ENCODE measurements at regions not wholly inside any gene's neighbourhood (a gene's known extent, or its start where the extent isn't known, plus 50 kb on each side); places are given as distances from the start of the nearest gene placed in this dataset.

DNA sequence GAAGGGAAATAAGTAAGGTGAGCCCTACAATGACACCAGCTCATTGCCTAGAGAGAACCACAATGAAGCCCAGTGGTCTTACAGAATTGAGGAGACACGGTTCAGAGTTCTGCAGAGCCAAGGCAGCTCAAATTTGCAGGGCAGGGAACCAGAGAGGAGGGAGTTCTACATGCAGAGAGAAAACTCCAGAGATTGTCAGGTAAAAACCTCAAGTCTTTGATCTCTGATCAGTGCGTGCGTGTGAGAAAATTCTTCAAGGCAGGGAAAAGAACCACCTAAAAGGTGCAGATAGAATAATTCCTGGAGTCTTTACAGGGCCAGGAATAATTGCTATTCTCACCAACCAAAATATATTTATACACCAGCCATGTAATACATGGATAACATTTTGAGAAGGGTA is 88.0 kb upstream of the SNRK start:
- Histone ChIP-seq H3K4me2 (no peak overlapping the region), H3K9me2 (no peaks in the 10 kb centered on the region), H2AFZ (ENCODE audit: low read depth) (no peak overlapping the region), H4K20me1 (ENCODE audit: insufficient read depth) (no peaks in the 10 kb centered on the region), H3K4me1 (ENCODE audit: control insufficient read depth in 1 of 2, insufficient read depth in 2 of 2, low read depth in 1 of 2, low read length in 1 of 2) (peaks cover 0 to 16% of the 10 kb centered on the region in 2 experiments; a peak in 1 of 4 replicates), H3F3A (replicated peaks; ENCODE audit: insufficient read depth) (no peaks in the 10 kb centered on the region), H3K36me3 (replicated peaks in 1 of 2; ENCODE audit: control insufficient read depth in 1 of 2, insufficient read depth in 2 of 2, low read length in 1 of 2) (no peaks in the 10 kb centered on the region), H3K79me2 (ENCODE audit: insufficient read depth) (no peaks in the 10 kb centered on the region), H3K9me3 (no peaks in the 10 kb centered on the region), H3K27me3 (ENCODE audit: insufficient read depth) (no peaks in the 10 kb centered on the region), H3K27ac (ENCODE audit: low read depth in 2 of 2, low read length in 1 of 2) (no peak overlapping the region), H3K4me3 (ENCODE audit: low read depth in 2 of 2, low read length in 1 of 2) (no peak overlapping the region), H3K9ac (no peak overlapping the region)
- ChIA-PET CTCF (no interaction called here), POLR2A (no interaction called here)
- DNase-seq = no peak
- TF ChIP-seq GABPA (IDR thresholded peaks at IDR 0.05; ENCODE audit: low read depth) (no peak), TCF12 (IDR thresholded peaks at IDR 0.05) (no peak), RCOR1 (IDR thresholded peaks at IDR 0.05; ENCODE audit: low read length) (no peak), RXRA (IDR thresholded peaks at IDR 0.05; ENCODE audit: borderline replicate concordance, low read depth) (no peak), SMC3 (IDR thresholded peaks at IDR 0.05; ENCODE audit: low read depth, low read length) (no peak), EP300 (IDR thresholded peaks at IDR 0.05; ENCODE audit: borderline replicate concordance in 1 of 2, low read depth in 1 of 2, low read length in 1 of 2) (no peak)
- TF ChIP-seq, protein P1, sequence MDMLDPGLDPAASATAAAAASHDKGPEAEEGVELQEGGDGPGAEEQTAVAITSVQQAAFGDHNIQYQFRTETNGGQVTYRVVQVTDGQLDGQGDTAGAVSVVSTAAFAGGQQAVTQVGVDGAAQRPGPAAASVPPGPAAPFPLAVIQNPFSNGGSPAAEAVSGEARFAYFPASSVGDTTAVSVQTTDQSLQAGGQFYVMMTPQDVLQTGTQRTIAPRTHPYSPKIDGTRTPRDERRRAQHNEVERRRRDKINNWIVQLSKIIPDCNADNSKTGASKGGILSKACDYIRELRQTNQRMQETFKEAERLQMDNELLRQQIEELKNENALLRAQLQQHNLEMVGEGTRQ (IDR thresholded peaks at IDR 0.05; ENCODE audit: borderline replicate concordance, low read depth, low read length) = no peak
- TF ChIP-seq, protein P2, sequence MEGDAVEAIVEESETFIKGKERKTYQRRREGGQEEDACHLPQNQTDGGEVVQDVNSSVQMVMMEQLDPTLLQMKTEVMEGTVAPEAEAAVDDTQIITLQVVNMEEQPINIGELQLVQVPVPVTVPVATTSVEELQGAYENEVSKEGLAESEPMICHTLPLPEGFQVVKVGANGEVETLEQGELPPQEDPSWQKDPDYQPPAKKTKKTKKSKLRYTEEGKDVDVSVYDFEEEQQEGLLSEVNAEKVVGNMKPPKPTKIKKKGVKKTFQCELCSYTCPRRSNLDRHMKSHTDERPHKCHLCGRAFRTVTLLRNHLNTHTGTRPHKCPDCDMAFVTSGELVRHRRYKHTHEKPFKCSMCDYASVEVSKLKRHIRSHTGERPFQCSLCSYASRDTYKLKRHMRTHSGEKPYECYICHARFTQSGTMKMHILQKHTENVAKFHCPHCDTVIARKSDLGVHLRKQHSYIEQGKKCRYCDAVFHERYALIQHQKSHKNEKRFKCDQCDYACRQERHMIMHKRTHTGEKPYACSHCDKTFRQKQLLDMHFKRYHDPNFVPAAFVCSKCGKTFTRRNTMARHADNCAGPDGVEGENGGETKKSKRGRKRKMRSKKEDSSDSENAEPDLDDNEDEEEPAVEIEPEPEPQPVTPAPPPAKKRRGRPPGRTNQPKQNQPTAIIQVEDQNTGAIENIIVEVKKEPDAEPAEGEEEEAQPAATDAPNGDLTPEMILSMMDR (IDR thresholded peaks at IDR 0.05) = no peak
- TF ChIP-seq, protein P3, sequence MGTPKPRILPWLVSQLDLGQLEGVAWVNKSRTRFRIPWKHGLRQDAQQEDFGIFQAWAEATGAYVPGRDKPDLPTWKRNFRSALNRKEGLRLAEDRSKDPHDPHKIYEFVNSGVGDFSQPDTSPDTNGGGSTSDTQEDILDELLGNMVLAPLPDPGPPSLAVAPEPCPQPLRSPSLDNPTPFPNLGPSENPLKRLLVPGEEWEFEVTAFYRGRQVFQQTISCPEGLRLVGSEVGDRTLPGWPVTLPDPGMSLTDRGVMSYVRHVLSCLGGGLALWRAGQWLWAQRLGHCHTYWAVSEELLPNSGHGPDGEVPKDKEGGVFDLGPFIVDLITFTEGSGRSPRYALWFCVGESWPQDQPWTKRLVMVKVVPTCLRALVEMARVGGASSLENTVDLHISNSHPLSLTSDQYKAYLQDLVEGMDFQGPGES (IDR thresholded peaks at IDR 0.05; ENCODE audit: low read depth, low read length) = no peak
- TF ChIP-seq, protein P4, sequence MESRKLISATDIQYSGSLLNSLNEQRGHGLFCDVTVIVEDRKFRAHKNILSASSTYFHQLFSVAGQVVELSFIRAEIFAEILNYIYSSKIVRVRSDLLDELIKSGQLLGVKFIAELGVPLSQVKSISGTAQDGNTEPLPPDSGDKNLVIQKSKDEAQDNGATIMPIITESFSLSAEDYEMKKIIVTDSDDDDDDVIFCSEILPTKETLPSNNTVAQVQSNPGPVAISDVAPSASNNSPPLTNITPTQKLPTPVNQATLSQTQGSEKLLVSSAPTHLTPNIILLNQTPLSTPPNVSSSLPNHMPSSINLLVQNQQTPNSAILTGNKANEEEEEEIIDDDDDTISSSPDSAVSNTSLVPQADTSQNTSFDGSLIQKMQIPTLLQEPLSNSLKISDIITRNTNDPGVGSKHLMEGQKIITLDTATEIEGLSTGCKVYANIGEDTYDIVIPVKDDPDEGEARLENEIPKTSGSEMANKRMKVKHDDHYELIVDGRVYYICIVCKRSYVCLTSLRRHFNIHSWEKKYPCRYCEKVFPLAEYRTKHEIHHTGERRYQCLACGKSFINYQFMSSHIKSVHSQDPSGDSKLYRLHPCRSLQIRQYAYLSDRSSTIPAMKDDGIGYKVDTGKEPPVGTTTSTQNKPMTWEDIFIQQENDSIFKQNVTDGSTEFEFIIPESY (IDR thresholded peaks at IDR 0.05; ENCODE audit: borderline replicate concordance, low read depth) = no peak
- WGBS (ENCODE audit: low lambda C conversion rate) = 50% methylated on average over 3 of the region's 3 CpGs

DNA sequence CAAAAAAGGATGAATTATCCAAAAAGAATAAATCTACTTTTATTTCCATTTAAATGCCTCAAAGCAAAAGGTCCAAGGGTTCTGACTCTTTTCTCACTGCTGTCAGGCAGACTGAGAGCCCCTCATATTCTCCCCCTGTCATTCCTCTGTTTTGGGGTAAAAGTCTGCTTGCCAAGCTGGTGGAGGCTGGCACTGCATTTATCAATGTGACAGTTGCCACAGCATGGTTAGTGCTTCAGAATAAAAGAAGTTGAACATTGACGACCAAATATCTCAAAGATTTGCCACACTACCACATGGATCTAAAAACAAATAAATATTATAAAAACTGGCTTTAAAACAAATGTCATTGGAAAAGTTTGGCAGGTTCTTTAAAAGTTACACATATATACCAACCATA is 89.2 kb upstream of the SNRK start:
- Histone ChIP-seq H3K27me3 (ENCODE audit: insufficient read depth) (no peaks in the 10 kb centered on the region), H2AFZ (ENCODE audit: low read depth) (no peak overlapping the region), H3K4me2 (no peak overlapping the region), H4K20me1 (ENCODE audit: insufficient read depth) (no peaks in the 10 kb centered on the region), H3F3A (replicated peaks; ENCODE audit: insufficient read depth) (no peaks in the 10 kb centered on the region), H3K4me3 (ENCODE audit: low read depth in 2 of 2, low read length in 1 of 2) (no peak overlapping the region), H3K9me3 (no peaks in the 10 kb centered on the region), H3K4me1 (ENCODE audit: control insufficient read depth in 1 of 2, insufficient read depth in 2 of 2, low read depth in 1 of 2, low read length in 1 of 2) (peaks cover 0 to 8% of the 10 kb centered on the region in 2 experiments; a peak in 1 of 4 replicates), H3K9ac (no peak overlapping the region), H3K9me2 (no peaks in the 10 kb centered on the region), H3K36me3 (replicated peaks in 1 of 2; ENCODE audit: control insufficient read depth in 1 of 2, insufficient read depth in 2 of 2, low read length in 1 of 2) (no peaks in the 10 kb centered on the region), H3K27ac (ENCODE audit: low read depth in 2 of 2, low read length in 1 of 2) (no peak overlapping the region), H3K79me2 (ENCODE audit: insufficient read depth) (no peaks in the 10 kb centered on the region)
- no peak for DNase-seq
- CTCF ChIA-PET = no interaction called here
- 17% methylated on average over 1 of the region's 1 CpG for WGBS (ENCODE audit: low lambda C conversion rate)
- POLR2A ChIA-PET = no interaction called here
- TF ChIP-seq, protein P5, sequence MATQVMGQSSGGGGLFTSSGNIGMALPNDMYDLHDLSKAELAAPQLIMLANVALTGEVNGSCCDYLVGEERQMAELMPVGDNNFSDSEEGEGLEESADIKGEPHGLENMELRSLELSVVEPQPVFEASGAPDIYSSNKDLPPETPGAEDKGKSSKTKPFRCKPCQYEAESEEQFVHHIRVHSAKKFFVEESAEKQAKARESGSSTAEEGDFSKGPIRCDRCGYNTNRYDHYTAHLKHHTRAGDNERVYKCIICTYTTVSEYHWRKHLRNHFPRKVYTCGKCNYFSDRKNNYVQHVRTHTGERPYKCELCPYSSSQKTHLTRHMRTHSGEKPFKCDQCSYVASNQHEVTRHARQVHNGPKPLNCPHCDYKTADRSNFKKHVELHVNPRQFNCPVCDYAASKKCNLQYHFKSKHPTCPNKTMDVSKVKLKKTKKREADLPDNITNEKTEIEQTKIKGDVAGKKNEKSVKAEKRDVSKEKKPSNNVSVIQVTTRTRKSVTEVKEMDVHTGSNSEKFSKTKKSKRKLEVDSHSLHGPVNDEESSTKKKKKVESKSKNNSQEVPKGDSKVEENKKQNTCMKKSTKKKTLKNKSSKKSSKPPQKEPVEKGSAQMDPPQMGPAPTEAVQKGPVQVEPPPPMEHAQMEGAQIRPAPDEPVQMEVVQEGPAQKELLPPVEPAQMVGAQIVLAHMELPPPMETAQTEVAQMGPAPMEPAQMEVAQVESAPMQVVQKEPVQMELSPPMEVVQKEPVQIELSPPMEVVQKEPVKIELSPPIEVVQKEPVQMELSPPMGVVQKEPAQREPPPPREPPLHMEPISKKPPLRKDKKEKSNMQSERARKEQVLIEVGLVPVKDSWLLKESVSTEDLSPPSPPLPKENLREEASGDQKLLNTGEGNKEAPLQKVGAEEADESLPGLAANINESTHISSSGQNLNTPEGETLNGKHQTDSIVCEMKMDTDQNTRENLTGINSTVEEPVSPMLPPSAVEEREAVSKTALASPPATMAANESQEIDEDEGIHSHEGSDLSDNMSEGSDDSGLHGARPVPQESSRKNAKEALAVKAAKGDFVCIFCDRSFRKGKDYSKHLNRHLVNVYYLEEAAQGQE (IDR thresholded peaks at IDR 0.05; ENCODE audit: low read depth, low read length) = no peak
- TF ChIP-seq RFX5 (IDR thresholded peaks at IDR 0.05; ENCODE audit: low read length) (no peak), POLR2AphosphoS5 (IDR thresholded peaks at IDR 0.05; ENCODE audit: low read depth, low read length) (no peak), YY1 (IDR thresholded peaks at IDR 0.05; ENCODE audit: low read depth) (no peak), SIN3A (IDR thresholded peaks at IDR 0.05; ENCODE audit: borderline replicate concordance, low read depth, low read length) (no peak), TCF12 (IDR thresholded peaks at IDR 0.05) (no peak)
- TF ChIP-seq, protein P6, sequence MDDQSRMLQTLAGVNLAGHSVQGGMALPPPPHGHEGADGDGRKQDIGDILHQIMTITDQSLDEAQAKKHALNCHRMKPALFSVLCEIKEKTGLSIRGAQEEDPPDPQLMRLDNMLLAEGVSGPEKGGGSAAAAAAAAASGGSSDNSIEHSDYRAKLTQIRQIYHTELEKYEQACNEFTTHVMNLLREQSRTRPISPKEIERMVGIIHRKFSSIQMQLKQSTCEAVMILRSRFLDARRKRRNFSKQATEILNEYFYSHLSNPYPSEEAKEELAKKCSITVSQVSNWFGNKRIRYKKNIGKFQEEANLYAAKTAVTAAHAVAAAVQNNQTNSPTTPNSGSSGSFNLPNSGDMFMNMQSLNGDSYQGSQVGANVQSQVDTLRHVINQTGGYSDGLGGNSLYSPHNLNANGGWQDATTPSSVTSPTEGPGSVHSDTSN (IDR thresholded peaks at IDR 0.05) = no peak
